ENCODE measurements at regions not wholly inside any gene's neighbourhood (a gene's known extent, or its start where the extent isn't known, plus 50 kb on each side); places are given as distances from the start of the nearest gene placed in this dataset.
A peak's percentile ranks its signal among the peaks of the same experiment; 100 is the strongest.

- Mint-ChIP-seq H3K27me3 (peaks cover 6% of the 10 kb centered on the region), H3K4me1 (peaks cover 6% of the 10 kb centered on the region), H3K27ac (no peak overlapping the region), H3K4me3 (no peak overlapping the region), H3K9me3 (no peaks in the 10 kb centered on the region), H3K36me3 (peaks cover 4% of the 10 kb centered on the region)
- no peak for ATAC-seq (ENCODE audit: low read depth)
- DNase-seq (ENCODE audit: low spot score in 2 of 2), result no peak
Measured at GRCh38 chr10:30793093-30793492, 163.5 kb upstream of the LYZL2 start.

DNA sequence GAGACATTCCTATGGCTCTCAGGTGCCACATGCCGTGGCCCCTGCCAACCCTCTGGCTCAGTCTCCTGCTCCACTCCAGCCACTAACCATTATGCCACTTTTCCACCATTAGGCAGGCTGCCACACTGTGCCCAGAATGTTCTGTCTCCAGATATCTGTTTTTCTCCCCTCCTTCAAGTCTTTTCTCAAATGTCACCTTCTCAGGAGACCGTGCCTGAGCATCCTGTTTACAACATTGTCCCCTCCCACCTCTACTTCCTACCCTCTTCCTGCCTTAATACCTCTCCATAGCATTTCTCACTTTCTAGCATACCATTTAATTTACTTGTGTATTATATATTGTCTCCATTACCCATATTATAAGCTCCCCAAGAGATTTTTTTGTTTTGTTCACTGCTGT is 162.5 kb upstream of the LYZL2 start:
- Mint-ChIP-seq H3K4me3 (no peak overlapping the region), H3K27ac (no peak overlapping the region), H3K36me3 (peaks cover 4% of the 10 kb centered on the region), H3K4me1 (peaks cover 6% of the 10 kb centered on the region), H3K27me3 (peaks cover 6% of the 10 kb centered on the region), H3K9me3 (no peaks in the 10 kb centered on the region)
- ATAC-seq (ENCODE audit: low read depth) (no peak), DNase-seq (ENCODE audit: low spot score in 2 of 2) (no peak)

DNA sequence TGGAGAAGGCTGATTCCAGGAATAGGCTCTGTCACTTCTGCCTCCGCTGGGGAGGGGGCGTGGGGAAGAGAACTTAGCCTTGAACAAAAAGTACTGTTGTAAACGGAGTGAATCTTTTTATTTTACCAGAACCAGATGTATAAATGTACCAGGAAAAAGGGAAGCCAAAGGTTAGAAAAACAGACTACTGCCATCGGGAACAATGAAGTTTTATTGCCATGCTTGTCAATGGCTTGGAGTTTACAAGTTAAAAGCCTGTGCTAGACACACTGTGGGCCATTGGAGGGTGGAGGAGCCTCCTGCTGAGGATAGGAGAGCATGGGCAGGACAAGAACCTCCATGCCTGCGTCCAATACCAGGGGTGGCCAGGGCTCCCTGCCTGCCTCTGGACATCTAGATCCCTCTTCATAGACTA is 161.7 kb upstream of the LYZL2 start:
- H3K36me3 Mint-ChIP-seq, result peaks cover 4% of the 10 kb centered on the region
- peaks cover 6% of the 10 kb centered on the region for H3K4me1 Mint-ChIP-seq
- H3K9me3 Mint-ChIP-seq, result no peaks in the 10 kb centered on the region
- H3K27ac Mint-ChIP-seq, result no peak overlapping the region
- no peak for ATAC-seq (ENCODE audit: low read depth)
- H3K4me3 Mint-ChIP-seq, result no peak overlapping the region
- no peak for DNase-seq (ENCODE audit: low spot score in 2 of 2)
- H3K27me3 Mint-ChIP-seq, result peaks cover 6% of the 10 kb centered on the region

- ATAC-seq (ENCODE audit: low read depth), result no peak
- H3K36me3 Mint-ChIP-seq, result peaks cover 4% of the 10 kb centered on the region
- peaks cover 6% of the 10 kb centered on the region for H3K4me1 Mint-ChIP-seq
- no peaks in the 10 kb centered on the region for H3K9me3 Mint-ChIP-seq
- DNase-seq (ENCODE audit: low spot score in 2 of 2), result no peak
- H3K4me3 Mint-ChIP-seq, result no peak overlapping the region
- H3K27ac Mint-ChIP-seq, result no peak overlapping the region
- peaks cover 9% of the 10 kb centered on the region for H3K27me3 Mint-ChIP-seq
Measured at GRCh38 chr10:30789806-30790205, 160.3 kb upstream of the LYZL2 start.

GRCh38 chr10:30788307-30788706 is 158.8 kb upstream of the LYZL2 start:
- no peak overlapping the region for H3K4me3 Mint-ChIP-seq
- no peaks in the 10 kb centered on the region for H3K9me3 Mint-ChIP-seq
- H3K27ac Mint-ChIP-seq, result no peak overlapping the region
- ATAC-seq (ENCODE audit: low read depth), result no peak
- H3K27me3 Mint-ChIP-seq, result peaks cover 9% of the 10 kb centered on the region
- H3K4me1 Mint-ChIP-seq, result peaks cover 13% of the 10 kb centered on the region
- DNase-seq (ENCODE audit: low spot score in 2 of 2), result no peak
- peaks cover 4% of the 10 kb centered on the region for H3K36me3 Mint-ChIP-seq

DNA sequence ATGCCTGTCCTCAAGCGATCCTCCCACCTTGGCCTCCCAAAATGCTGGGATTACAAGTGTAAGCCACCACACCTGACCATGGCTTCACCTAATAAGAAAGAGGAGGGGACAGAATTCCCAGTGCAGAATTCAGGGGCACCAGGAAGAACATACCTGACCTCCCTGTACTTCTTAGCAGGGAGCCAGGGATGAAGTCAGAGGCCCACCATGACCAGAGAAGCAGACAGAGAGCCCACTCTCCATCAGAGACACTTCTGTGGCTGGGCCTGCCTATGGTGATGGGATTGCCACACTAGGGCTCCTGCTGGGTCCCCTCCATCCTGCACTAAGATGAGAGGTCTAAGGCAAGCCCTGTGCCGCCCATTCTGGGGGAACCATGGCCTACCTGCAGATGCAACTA is 157.4 kb upstream of the LYZL2 start:
- Mint-ChIP-seq H3K9me3 (no peaks in the 10 kb centered on the region), H3K4me3 (no peak overlapping the region), H3K27ac (no peak overlapping the region), H3K27me3 (peaks cover 7% of the 10 kb centered on the region), H3K4me1 (peaks cover 8% of the 10 kb centered on the region), H3K36me3 (peaks cover 4% of the 10 kb centered on the region)
- ATAC-seq (ENCODE audit: low read depth) (no peak), DNase-seq (ENCODE audit: low spot score in 2 of 2) (no peak)

DNA sequence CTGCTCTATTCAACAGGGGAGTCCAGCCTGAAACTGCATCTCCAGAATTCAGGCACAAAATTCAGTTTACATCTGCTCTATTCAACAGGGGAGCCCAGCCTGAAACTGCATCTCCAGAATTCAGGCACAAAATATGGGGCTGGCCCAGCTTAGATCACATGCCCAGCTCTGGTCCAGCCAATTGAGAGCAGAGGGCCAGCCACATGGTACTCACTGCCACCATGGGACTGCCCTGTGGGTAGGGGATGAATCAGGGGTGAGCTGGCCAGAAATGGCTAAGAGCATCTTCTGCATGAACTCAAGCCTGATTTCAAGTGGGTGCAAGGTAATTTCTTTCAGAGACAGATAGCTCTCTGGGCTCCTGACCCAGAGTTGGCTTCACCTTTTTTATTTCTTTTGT is 156.6 kb upstream of the LYZL2 start:
- Mint-ChIP-seq H3K36me3 (peaks cover 4% of the 10 kb centered on the region), H3K4me1 (peaks cover 7% of the 10 kb centered on the region), H3K27ac (no peak overlapping the region), H3K4me3 (peak overlapping the region; percentile 60), H3K27me3 (peaks cover 7% of the 10 kb centered on the region), H3K9me3 (no peaks in the 10 kb centered on the region)
- DNase-seq (ENCODE audit: low spot score in 2 of 2), result no peak
- ATAC-seq (ENCODE audit: low read depth), result no peak

DNA sequence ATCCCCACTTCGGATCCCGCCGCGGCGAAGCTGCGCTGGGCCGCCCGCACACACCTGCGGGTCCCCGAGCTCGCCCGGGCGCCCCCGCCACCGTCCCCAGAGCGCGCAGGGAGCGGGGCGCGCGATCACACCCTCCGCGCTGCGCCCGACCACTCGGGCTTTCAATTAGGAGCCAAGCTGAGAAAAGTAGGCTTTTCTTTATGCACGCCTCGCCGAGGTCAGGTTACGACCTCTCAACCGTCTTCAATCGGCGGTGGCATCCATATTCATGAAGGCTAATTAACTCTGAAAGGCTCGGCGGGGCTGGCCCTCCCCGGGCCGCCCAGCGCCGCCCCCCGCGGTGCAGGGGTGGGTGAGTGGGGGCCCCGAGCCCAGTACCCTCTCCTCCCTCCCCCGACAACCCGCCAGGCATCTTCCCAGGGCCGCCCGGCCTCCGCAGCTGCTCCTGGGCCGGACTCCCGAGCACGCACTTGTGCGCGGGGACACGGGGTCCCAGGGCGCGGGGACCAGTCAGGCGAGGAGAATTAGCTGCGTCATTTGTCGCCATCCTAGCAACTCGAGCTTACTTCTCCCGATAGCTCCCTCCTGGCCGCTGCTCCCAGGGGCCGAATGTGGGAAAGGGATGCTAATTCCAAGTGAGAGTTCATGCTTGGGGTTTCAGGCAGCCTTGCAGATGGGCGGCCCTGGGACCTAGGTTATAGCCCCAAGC is 155.5 kb upstream of the LYZL2 start:
- peaks cover 7% of the 10 kb centered on the region for H3K27me3 Mint-ChIP-seq
- ATAC-seq (ENCODE audit: low read depth), result peak; percentile 18
- peaks cover 4% of the 10 kb centered on the region for H3K36me3 Mint-ChIP-seq
- peaks cover 7% of the 10 kb centered on the region for H3K4me1 Mint-ChIP-seq
- DNase-seq (ENCODE audit: low spot score in 2 of 2), result peak in 1 of 2 donors; percentile 16
- peak overlapping the region; percentile 68 for H3K4me3 Mint-ChIP-seq
- H3K9me3 Mint-ChIP-seq, result no peaks in the 10 kb centered on the region
- no peak overlapping the region for H3K27ac Mint-ChIP-seq

DNA sequence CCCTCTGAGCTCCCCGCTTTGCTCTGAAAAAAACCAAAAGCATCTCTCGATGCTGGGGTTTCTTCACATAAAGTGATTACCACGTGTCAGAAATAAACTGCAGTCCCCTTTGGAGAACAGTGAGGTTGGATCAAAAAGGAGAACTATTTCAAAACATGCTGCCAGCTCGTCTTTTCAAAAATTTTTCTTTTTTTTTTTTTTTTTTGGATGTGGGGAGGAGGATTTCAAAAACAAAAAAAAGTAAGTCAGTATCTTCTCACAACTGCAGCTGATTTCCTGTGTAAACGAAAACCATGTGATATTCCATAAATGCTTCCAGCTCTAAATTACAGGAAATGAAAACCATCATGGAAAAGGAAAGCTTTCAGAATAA is 155.0 kb upstream of the LYZL2 start:
- ATAC-seq (ENCODE audit: low read depth), result no peak

DNA sequence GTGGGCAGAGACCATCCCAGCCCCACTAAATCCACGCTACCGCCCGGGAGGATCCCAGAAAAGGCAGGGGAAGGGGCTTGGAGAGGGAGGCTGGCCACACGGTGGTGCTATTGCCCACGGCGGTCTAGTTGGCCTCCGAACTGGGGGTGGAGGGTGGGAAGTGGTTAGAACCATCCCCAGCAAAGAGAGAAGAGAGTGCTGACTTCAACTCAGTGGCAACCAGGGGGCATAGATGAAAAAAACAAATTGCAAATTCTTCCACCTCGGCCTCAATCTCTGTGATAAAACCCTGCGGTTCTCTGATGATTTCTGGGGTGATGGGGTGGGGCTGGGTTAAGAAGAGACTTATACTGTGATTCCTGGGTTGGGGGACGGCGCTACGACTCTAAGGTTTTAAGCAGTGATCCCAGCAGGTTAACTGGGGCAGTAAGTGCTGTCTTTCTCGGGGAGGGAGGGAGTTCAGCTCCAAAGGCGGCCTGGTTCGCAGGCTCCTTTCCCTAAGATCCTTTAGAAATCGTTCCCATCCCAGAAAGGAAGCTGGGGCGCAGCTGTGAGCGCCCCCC is 154.5 kb upstream of the LYZL2 start:
- H3K27ac Mint-ChIP-seq, result no peak overlapping the region
- peaks cover 7% of the 10 kb centered on the region for H3K4me1 Mint-ChIP-seq
- H3K27me3 Mint-ChIP-seq, result peaks cover 9% of the 10 kb centered on the region
- H3K36me3 Mint-ChIP-seq, result no peaks in the 10 kb centered on the region
- DNase-seq (ENCODE audit: low spot score in 2 of 2) (peak; percentile 58 to 62), ATAC-seq (ENCODE audit: low read depth) (peak; percentile 83)
- no peaks in the 10 kb centered on the region for H3K9me3 Mint-ChIP-seq
- peak overlapping the region; percentile 79 for H3K4me3 Mint-ChIP-seq

More for the DNA sequence above, 155.0 kb upstream of the LYZL2 start:
- no peak for DNase-seq (ENCODE audit: low spot score in 2 of 2)
- Mint-ChIP-seq H3K36me3 (no peaks in the 10 kb centered on the region), H3K27me3 (peaks cover 7% of the 10 kb centered on the region), H3K9me3 (no peaks in the 10 kb centered on the region), H3K4me3 (peak overlapping the region; percentile 68), H3K4me1 (peaks cover 7% of the 10 kb centered on the region), H3K27ac (no peak overlapping the region)

DNA sequence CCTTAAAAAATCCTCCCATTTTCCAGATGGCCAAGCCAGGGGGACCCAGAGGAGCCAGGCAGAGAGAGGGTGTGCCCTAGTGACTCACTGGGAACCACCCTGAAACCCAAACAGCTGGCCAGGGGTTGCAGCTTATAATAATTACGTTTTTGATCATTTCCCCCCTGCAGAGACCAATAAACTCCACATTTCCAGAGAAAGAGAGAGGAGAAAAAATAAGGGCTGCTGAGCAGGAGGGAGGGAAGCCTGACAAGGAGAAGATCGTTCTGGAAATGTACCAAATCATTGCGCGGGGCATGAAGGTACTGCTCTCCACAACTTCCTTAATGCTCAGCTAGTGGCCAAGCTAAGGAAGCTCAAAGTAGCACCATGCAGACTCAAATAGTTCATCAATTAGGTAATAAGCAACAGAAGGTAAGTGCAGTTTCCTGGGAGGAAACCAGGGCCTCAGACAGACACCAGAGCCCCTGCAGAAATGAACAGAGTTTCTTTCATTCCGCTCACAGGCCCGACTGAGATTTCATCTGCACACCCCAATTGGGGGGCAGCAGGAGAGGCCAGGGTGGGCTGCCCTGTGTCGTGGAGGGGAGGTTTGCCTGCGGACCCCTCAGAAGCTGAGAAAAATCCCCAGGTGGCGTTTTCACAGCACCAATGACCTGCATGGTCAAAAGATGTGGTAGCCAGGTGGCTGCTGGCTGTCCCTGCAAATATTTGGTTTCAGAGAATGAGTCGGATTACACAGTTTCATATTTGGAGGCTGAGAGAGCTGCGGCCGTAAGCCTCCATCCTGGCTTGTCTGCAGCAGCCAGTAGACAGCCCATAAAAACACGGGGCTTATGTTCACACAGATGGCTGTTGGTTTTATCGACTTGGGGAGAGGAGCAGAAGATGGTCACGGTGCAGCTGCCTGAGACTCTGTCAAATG is 153.2 kb upstream of the LYZL2 start:
- peaks cover 7% of the 10 kb centered on the region for H3K4me1 Mint-ChIP-seq
- DNase-seq (ENCODE audit: low spot score in 2 of 2), result no peak
- no peaks in the 10 kb centered on the region for H3K36me3 Mint-ChIP-seq
- no peaks in the 10 kb centered on the region for H3K9me3 Mint-ChIP-seq
- no peak overlapping the region for H3K27ac Mint-ChIP-seq
- peaks cover 16% of the 10 kb centered on the region for H3K27me3 Mint-ChIP-seq
- H3K4me3 Mint-ChIP-seq, result no peak overlapping the region
- no peak for ATAC-seq (ENCODE audit: low read depth)

DNA sequence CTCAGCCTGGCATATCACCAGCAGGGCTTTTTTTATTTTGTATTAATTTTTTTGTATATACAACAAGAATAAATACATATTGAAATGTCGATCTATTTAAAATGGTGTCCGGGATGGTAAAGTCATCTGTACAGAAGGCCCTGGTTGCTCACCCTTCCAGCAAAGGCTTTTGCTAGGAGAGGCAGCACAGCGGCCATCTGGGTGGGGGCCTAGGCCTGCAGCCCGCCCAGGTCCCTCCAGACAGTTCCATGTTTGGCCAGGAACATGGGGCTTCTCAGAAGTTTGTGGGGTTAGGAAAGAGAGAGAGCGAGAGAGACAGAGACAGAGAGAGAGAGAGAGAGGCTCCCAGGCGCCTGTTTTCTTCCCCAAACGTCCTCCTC is 152.6 kb upstream of the LYZL2 start:
- DNase-seq (ENCODE audit: low spot score in 2 of 2) (no peak), ATAC-seq (ENCODE audit: low read depth) (no peak)
- Mint-ChIP-seq H3K9me3 (no peaks in the 10 kb centered on the region), H3K36me3 (no peaks in the 10 kb centered on the region), H3K4me1 (peaks cover 7% of the 10 kb centered on the region), H3K4me3 (no peak overlapping the region), H3K27me3 (peaks cover 16% of the 10 kb centered on the region), H3K27ac (no peak overlapping the region)

DNA sequence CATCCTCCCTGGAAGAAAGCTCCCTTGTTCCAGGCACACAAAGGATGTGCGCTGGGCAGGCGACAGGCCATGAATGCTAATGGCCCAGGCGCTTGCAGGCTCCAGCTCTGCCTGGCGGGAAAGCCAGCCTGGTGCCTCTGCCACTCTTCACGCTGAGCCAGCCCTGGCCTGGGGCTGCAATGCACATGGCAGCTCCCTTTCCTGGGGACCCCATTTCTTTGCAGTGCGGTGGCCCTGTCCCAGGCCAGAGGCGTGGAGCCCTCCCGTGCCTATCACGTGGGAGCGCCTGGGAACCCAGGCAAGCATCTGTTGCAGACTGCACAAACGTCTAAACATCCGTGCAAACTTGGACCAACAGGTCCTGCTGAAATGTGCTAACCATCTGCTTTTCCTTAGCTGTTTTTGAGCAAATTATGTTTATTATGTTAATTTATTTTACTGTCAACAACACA is 152.1 kb upstream of the LYZL2 start:
- H3K9me3 Mint-ChIP-seq, result no peaks in the 10 kb centered on the region
- ATAC-seq (ENCODE audit: low read depth) (no peak), DNase-seq (ENCODE audit: low spot score in 2 of 2) (no peak)
- no peak overlapping the region for H3K27ac Mint-ChIP-seq
- H3K27me3 Mint-ChIP-seq, result peaks cover 18% of the 10 kb centered on the region
- peaks cover 7% of the 10 kb centered on the region for H3K4me1 Mint-ChIP-seq
- no peaks in the 10 kb centered on the region for H3K36me3 Mint-ChIP-seq
- H3K4me3 Mint-ChIP-seq, result no peak overlapping the region

DNA sequence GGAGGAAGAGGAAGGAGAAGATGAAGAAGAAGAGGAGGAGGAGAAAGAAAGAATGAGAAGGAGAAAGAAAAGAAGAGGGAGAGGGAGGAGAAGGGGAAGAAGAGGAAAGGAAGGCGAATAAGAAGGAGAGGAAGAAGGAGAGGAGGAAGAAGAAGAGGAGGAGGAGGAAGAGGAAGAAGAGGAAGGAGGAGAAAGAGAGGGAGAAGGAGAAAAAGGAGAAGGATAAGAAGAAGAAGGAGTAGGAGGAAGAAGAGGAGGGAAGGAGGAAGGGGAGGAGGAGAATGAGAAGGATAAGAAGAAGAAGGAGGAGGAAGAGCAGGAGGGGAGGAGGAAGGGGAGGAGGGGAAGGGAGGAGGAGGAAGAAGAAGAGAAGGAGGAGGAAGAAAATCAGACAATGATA is 149.2 kb upstream of the LYZL2 start:
- Mint-ChIP-seq H3K4me3 (no peak overlapping the region), H3K27me3 (peaks cover 15% of the 10 kb centered on the region), H3K27ac (no peak overlapping the region), H3K36me3 (no peaks in the 10 kb centered on the region), H3K9me3 (no peaks in the 10 kb centered on the region), H3K4me1 (peaks cover 3% of the 10 kb centered on the region)
- ATAC-seq (ENCODE audit: low read depth) (no peak), DNase-seq (ENCODE audit: low spot score in 2 of 2) (no peak)

Data from memory B cell (primary cell).